ENCODE measurements at regions not wholly inside any gene's neighbourhood (a gene's known extent, or its start where the extent isn't known, plus 50 kb on each side); places are given as distances from the start of the nearest gene placed in this dataset.

DNA sequence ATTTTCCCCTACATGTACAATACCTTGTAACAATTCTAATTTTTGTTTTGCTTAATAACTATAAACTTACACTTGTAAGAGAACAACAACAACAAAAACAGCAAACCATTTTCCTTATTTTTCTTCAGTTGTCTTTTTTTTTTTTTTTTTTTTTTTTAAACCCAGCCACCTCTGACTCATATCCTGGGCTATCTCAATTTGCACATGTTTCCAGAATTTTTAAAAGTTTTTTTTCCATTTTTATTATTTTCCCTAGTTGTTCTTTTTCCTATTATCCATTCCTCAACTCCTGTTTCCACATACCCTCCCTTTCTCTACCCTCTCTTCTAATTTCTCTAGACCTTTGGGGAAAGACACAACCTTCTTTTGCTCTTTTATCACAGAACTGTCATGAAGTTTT is 112.5 kb downstream of the EFEMP1 start:
- intact Hi-C loops (cut with DNase I; ENCODE audit: low total_unique reads), result no loop called here
- H3K27me3 ChIP-seq, result no peaks in the 10 kb centered on the region
- DNase-seq, result no peak

DNA sequence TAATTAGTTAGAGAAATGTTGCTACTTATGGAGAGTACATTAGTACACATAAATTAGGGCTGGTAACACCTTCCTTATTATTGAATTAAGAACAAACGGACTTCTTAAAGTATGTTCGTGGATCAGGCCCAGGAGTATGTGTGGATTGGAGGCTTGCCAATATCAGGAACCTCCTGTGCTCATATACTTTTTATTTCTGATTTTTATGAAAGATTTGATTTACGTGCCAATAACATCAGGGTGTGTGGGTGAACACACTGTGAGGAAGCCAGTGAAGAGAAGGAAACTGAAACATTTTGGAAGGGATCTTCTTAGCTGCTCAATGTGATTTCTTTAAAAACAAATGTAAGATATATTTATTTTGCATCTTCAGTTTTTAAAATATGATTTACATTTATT is 113.0 kb downstream of the EFEMP1 start:
- Histone ChIP-seq H3K4me3 (no peak overlapping the region), H3K9me3 (no peaks in the 10 kb centered on the region), H3K36me3 (no peaks in the 10 kb centered on the region), H3K27me3 (no peaks in the 10 kb centered on the region), H3K27ac (no peak overlapping the region), H3K4me1 (no peaks in the 10 kb centered on the region)
- intact Hi-C loops (cut with DNase I; ENCODE audit: low total_unique reads), result no loop called here
- TF ChIP-seq, protein P1, sequence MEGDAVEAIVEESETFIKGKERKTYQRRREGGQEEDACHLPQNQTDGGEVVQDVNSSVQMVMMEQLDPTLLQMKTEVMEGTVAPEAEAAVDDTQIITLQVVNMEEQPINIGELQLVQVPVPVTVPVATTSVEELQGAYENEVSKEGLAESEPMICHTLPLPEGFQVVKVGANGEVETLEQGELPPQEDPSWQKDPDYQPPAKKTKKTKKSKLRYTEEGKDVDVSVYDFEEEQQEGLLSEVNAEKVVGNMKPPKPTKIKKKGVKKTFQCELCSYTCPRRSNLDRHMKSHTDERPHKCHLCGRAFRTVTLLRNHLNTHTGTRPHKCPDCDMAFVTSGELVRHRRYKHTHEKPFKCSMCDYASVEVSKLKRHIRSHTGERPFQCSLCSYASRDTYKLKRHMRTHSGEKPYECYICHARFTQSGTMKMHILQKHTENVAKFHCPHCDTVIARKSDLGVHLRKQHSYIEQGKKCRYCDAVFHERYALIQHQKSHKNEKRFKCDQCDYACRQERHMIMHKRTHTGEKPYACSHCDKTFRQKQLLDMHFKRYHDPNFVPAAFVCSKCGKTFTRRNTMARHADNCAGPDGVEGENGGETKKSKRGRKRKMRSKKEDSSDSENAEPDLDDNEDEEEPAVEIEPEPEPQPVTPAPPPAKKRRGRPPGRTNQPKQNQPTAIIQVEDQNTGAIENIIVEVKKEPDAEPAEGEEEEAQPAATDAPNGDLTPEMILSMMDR (IDR thresholded peaks at IDR 0.05), result no peak
- no peak for DNase-seq

More for the DNA sequence above, 112.5 kb downstream of the EFEMP1 start:
- no peaks in the 10 kb centered on the region for H3K9me3 ChIP-seq
- no peak overlapping the region for H3K4me3 ChIP-seq
- no peaks in the 10 kb centered on the region for H3K4me1 ChIP-seq
- H3K27ac ChIP-seq, result no peak overlapping the region
- no peaks in the 10 kb centered on the region for H3K36me3 ChIP-seq
- TF ChIP-seq POLR2A (IDR thresholded peaks at IDR 0.05), result no peak
- TF ChIP-seq, protein P1 (IDR thresholded peaks at IDR 0.05), result no peak

GRCh38 chr2:55809875-55810621 is 113.5 kb downstream of the EFEMP1 start:
- no peaks in the 10 kb centered on the region for H3K4me1 ChIP-seq
- H3K4me3 ChIP-seq, result no peak overlapping the region
- no peaks in the 10 kb centered on the region for H3K27me3 ChIP-seq
- H3K36me3 ChIP-seq, result no peaks in the 10 kb centered on the region
- no peaks in the 10 kb centered on the region for H3K9me3 ChIP-seq
- peak; percentile 58 to 74 for DNase-seq
- H3K27ac ChIP-seq, result no peak overlapping the region
- TF ChIP-seq, protein P1 (IDR thresholded peaks at IDR 0.05), result no peak
- TF ChIP-seq POLR2A (IDR thresholded peaks at IDR 0.05), result no peak
- intact Hi-C loops (cut with DNase I; ENCODE audit: low total_unique reads), result no loop called here

GRCh38 chr2:55807900-55808299 is 114.3 kb upstream of the PNPT1 start:
- Histone ChIP-seq H3K36me3 (no peaks in the 10 kb centered on the region), H3K4me3 (no peak overlapping the region), H3K27ac (no peak overlapping the region), H3K4me1 (no peaks in the 10 kb centered on the region), H3K27me3 (no peaks in the 10 kb centered on the region), H3K9me3 (no peaks in the 10 kb centered on the region)
- TF ChIP-seq POLR2A (IDR thresholded peaks at IDR 0.05), result no peak
- TF ChIP-seq, protein P1 (IDR thresholded peaks at IDR 0.05), result no peak
- intact Hi-C loops (cut with DNase I; ENCODE audit: low total_unique reads), result no loop called here
- no peak for DNase-seq

DNA sequence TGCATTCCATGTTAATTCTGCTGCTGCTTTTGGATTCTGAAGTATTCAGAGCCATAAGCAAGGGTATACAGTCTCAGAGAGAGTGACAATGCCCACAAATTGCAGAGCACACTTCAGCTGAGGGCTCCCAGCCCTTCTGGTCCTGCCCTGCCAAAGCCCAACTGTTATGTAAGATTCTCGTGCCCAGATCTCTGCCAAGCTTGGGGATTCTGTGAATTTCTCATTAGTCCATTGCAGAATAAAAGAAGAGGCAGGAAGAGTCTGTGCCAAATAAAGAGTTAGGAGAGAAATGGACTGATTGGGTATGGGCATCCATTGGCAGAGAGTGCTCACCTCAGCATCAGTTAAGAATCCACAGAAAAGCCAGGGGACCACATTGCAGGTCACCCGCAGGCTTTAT is 112.0 kb upstream of the PNPT1 start:
- H3K27ac ChIP-seq, result no peak overlapping the region
- intact Hi-C loops (cut with DNase I; ENCODE audit: low total_unique reads), result no loop called here
- no peaks in the 10 kb centered on the region for H3K36me3 ChIP-seq
- H3K4me1 ChIP-seq, result no peaks in the 10 kb centered on the region
- no peak for TF ChIP-seq POLR2A (IDR thresholded peaks at IDR 0.05)
- TF ChIP-seq, protein P1 (IDR thresholded peaks at IDR 0.05), result no peak
- DNase-seq, result no peak
- no peaks in the 10 kb centered on the region for H3K27me3 ChIP-seq
- H3K4me3 ChIP-seq, result no peak overlapping the region
- H3K9me3 ChIP-seq, result no peaks in the 10 kb centered on the region

Data from uterus (tissue), 3 donors.